ENCODE measurements at regions not wholly inside any gene's neighbourhood (a gene's known extent, or its start where the extent isn't known, plus 50 kb on each side); places are given as distances from the start of the nearest gene placed in this dataset.

DNA sequence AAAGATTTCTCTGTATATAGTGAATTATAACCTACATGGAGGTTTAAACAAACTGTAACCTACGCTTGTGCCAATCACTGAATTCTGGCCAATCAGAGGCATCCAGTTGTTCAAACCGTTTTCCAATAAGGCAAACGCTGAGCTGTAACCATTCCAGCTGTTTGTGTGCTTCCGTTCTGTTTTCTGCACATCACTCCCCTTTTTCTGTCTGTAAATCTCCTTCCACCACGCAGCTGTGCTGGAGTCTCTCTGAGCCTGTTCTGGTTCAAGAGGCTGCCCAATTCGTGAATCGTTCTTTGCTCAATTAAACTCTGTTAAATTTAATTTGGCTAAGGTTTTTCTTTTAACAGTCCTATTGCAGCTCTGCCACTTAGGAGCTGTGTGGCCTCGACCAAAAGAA is 552.5 kb downstream of the FGF9 start:
- DNase-seq (no peak), ATAC-seq (no peak)
- intact Hi-C loops (cut with micrococcal nuclease), result no loop called here

DNA sequence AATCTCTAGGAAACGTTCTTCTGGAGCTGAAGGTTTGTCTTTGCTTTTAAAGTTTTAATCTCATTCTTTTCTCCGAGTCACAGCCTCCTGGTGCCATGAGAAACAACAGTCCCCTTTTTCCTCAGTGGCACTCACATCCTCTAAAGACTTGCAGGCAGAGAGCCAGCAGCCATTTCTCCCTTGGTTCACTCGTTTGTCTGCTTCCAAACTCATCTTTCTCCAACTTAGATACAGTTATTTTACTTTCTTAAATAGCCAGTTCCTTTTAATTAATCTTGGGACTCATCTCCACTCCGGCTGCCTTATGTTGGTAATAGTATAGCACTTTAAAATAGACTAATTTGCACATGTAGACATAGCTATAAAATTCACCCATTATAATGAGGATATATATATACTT is 555.2 kb downstream of the FGF9 start:
- DNase-seq, result no peak
- no peak for ATAC-seq
- intact Hi-C loops (cut with micrococcal nuclease), result no loop called here

GRCh38 chr13:22227895-22228294 is 557.0 kb downstream of the FGF9 start:
- intact Hi-C loops (cut with micrococcal nuclease), result no loop called here
- no peak for ATAC-seq
- DNase-seq, result no peak

- ATAC-seq (no peak), DNase-seq (no peak)
- intact Hi-C loops (cut with micrococcal nuclease), result no loop called here
These were observed 559.0 kb downstream of the FGF9 start for GRCh38 chr13:22229916-22230315.

GRCh38 chr13:22232186-22232585 is 561.3 kb downstream of the FGF9 start:
- ATAC-seq, result no peak
- DNase-seq, result no peak
- intact Hi-C loops (cut with micrococcal nuclease), result no loop called here

- intact Hi-C loops (cut with micrococcal nuclease), result no loop called here
- no peak for DNase-seq
- no peak for ATAC-seq
These were observed 564.5 kb downstream of the FGF9 start for GRCh38 chr13:22235285-22235949.

DNA sequence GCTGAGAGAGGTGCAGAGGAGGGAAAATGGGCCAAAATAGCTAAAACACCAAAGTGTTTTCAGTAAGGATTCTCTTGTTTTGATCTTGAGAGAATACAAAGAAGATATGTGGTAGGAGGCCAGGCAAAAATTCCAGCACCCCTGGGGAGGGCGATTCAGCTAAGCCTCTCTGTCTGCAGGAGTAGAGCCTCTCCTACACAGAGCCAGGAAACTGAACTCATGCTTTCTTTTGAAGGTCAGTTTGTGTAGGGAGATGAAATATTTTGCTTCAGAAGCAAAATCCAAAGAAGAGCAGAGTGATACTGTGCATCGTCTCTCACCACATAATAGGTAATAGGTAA is 565.0 kb downstream of the FGF9 start:
- no peak for DNase-seq
- ATAC-seq, result no peak
- intact Hi-C loops (cut with micrococcal nuclease), result no loop called here

DNA sequence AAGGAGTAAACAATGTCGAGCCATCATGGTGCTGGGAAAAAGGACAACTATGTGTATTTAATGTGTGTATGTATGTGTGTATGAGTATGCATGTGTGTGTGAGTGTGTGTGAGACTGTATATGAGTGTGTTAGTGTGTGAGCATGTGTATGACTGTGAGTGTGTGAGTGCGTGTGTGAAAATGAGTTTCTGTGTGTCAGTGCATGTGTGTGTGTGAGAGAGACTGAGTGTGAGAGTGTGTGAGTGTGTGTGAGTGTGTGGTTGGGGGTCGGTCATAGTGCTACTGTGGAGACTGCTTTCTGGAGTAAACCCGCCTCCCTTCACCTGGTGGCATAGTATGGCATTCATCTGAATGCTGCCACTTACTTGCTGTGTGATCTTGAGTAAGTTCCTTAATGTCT is 567.4 kb downstream of the FGF9 start:
- intact Hi-C loops (cut with micrococcal nuclease), result no loop called here
- no peak for DNase-seq
- no peak for ATAC-seq

- DNase-seq, result no peak
- ATAC-seq, result no peak
- intact Hi-C loops (cut with micrococcal nuclease), result no loop called here
These were observed 569.8 kb downstream of the FGF9 start for GRCh38 chr13:22240716-22241115.

DNA sequence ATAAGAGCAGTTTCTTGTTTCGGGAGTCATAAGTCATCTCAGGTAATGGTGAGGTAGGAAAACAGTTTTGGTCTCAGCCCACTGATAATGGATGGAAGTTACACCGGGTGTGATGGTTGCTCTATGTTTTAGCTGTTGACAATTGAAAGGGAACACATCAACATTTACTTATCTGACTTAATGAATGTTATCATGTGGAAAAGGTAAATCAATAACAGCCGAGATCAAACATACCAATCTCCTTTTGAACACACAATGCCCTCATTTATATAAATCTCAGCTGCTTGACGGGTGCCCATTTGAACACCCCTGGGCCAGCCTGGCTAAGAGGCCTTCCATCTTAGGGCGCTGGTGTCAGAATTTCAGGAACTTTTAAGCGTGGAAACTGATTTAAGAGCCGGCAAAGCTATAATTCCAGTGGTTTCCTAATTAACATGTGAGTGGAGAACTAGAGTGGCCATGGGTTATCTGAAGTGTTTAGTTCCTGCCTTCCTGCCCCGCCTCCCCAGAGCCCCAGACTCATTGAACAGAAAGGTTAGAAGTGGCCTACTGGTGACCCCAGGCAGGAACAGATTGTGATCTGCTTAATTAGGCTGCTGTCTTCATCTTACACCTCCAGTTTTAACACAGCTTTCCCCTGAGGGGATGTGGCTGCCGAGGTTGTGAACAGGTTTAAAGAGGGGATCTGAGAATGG is 572.7 kb downstream of the FGF9 start:
- no peak for DNase-seq
- ATAC-seq, result no peak
- intact Hi-C loops (cut with micrococcal nuclease), result no loop called here

DNA sequence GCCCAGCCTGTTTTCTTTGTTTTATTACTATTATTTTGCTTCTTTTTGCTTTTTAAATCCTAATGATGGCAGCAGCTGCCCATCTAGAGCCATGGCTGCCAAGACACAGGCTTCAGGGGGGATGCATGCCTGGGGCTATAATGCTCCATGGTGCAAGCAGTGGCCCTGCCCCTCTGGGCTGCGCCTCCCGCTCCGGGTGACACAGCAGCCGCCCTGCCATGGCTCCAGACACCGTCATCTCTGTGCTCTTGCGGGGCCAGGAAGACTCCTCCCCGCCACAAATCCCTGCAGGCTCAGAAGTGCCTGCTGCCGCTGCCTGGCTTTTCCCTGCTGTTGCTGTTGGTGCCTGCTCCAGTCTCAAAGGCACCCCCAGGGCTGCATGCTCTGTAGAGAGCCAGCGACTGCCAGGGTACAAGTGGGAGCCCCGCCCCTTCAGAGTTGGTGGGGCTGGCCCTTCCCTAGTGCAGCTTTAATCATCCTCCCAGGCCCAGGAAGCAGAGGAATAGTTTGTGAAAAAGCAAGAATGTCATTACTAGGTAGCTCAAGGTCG is 581.5 kb downstream of the FGF9 start:
- intact Hi-C loops (cut with micrococcal nuclease), result no loop called here
- ATAC-seq, result no peak
- no peak for DNase-seq

DNA sequence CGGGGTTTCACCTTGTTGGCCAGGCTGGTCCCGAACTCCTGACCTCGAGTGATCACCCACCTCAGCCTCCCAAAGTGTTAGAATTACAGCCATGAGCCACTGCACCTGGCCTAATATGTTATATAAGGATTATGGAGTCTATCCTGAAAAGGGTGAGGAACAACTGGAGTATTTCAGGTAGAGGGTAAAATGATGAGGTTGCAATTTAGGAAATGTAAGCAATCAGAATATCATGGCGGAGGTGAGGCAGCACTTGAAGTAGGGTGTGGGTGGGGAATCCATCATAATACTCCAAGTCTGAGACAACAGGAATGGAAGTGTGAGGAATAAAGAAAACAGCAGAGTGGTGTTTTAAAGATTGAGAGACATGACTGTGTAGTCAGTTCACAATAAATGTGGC is 582.2 kb downstream of the FGF9 start:
- ATAC-seq (no peak), DNase-seq (no peak)
- intact Hi-C loops (cut with micrococcal nuclease), result no loop called here

DNA sequence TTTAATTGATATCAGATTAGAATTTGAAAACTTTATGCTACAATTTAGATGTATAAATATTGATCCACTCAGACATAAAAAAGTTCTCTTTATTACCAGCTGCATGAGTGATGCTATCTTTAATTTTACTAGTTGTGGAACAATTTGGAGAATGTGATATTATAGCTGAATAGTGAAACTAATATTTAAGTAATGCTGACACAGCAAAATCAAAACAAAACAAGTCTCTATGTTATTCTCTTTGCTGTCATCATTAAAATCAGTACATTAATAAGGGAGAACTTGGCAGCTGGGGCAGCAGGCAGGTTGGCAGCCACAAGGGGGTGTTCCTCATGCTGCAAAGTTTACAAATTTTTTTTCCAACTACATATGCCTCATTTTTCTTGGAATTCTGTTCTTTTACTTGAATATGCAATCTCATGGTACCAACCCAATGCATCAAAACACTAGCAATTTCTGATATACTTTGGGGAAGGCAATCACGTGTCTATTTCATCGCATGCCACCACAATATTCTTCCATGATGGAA is 585.3 kb downstream of the FGF9 start:
- intact Hi-C loops (cut with micrococcal nuclease), result no loop called here
- ATAC-seq (no peak), DNase-seq (no peak)

GRCh38 chr13:22262001-22262885 is 591.4 kb downstream of the FGF9 start:
- no peak for ATAC-seq
- intact Hi-C loops (cut with micrococcal nuclease), result no loop called here

DNA sequence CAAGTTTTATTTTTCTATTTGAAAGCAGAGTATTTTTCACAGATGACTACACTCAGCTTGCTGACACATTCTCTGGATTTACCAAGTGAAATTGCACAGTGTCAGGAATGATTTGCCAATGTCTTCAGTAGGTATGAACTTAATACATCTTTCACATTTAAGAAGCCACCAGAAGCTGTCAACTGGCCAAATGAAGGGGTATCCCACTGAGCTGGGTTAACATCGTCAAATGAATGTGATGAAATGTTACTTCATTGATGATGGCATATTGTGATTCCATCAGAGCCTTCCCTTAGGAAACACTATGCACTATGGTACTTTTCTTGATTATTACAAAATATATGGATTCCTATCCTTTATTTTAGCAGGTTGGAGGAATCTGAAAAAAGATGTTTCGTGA is 592.3 kb downstream of the FGF9 start:
- intact Hi-C loops (cut with micrococcal nuclease), result no loop called here
- ATAC-seq, result no peak
- DNase-seq, result no peak

More at GRCh38 chr13:22262001-22262885, 591.4 kb downstream of the FGF9 start:
- DNase-seq, result no peak

DNA sequence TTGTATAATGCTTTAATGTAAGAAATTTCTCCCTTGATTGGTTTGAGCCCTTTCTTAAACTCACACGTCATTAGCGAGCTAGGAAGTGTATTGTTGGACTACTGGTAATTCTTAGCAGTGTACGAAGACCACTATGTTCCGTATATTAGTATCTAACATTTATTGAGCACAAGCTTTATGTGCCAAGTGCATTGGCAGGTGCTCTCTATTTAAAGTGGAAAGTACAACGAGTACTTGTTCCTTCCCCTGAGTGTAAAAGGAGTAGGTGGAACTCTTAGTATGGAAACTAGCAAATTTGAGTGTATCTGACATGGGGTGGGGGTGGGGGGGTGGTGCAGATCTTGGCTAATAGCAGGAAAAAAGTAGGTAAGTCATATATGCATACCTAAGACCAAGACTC is 594.7 kb downstream of the FGF9 start:
- DNase-seq, result no peak
- intact Hi-C loops (cut with micrococcal nuclease), result no loop called here
- ATAC-seq, result peak; percentile 79

DNA sequence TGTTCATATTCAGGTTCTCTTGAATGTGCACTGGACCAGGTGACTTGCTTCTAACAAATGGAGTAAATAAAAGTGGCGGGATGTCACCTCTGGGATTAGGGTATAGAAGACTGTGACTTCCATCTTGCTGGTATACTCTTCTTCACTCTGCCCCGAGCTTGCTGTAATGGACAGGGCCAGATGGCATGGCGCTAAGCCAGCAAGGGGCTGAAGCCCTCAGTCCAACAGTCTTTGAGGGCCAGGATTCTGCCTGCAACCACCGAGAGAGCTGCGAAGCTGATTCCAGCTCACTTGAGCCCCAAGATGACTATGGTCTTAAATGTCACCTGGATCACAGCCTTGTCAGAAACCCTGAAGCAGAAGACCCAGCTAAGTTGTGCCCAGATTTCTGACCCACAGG is 600.0 kb downstream of the FGF9 start:
- no peak for DNase-seq
- no peak for ATAC-seq
- intact Hi-C loops (cut with micrococcal nuclease), result no loop called here

DNA sequence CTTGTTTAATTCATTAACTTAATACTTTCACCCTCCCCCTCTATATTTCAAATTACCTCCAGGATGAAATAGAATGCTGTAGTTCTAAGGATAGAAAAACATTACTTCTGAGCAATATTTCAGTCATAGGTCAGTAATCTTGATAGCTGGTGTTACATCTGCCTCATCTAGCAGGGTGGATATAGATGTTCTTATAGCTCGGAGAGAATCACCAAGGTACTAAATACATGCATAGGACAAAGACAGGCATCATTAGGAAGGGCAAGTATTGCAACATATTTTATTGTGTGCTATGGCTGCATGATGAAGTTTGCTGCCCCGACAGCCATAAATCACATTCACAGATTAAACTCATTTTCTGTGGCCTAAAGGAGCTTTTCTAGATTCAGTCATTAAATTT is 601.0 kb downstream of the FGF9 start:
- intact Hi-C loops (cut with micrococcal nuclease), result no loop called here
- ATAC-seq, result no peak

GRCh38 chr13:22275393-22275792 is 604.5 kb downstream of the FGF9 start:
- DNase-seq (no peak), ATAC-seq (no peak)
- intact Hi-C loops (cut with micrococcal nuclease), result no loop called here

More for the DNA sequence above, 601.0 kb downstream of the FGF9 start:
- no peak for DNase-seq

DNA sequence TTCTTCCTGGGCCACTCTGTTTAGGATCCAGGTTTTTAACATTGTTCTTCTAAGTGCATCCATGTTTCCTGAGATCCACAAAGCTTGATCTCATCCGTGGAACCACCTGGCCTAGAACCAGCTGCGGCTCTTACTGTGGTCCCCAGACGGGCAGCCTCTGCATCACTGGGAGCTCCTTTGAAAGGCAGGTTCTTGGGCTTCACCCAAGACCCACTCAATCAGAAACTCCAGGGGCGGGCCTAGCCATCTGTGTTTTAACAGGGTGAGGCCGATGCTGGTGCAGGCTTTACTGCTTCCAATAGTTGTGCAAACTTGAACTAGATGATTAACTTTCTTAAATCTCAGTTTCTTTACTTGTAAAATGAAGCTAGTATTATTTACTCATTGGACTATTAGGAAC is 605.7 kb downstream of the FGF9 start:
- no peak for ATAC-seq
- no peak for DNase-seq
- intact Hi-C loops (cut with micrococcal nuclease), result no loop called here

All from left ventricle myocardium superior (tissue), 1 donor.